Transverse colon (tissue), 3 donors: ENCODE measurements at regions not wholly inside any gene's neighbourhood (a gene's known extent, or its start where the extent isn't known, plus 50 kb on each side); places are given as distances from the start of the nearest gene placed in this dataset.

Experiments
- EP300 ChIP-seq: sonication (generic); formaldehyde crosslinking; IDR thresholded peaks from one replicate; pipeline ENCODE4 v1.6.1; 2017; ENCODE audit warnings: antibody characterized with exemption, low read depth
- POLR2A ChIP-seq: fragments of 450-650 bp; IDR thresholded peaks from one replicate; pipeline ENCODE4 v1.6.1; 2016; ENCODE audit warnings: antibody characterized with exemption, mild to moderate bottlenecking, moderate library complexity
- TF ChIP-seq, protein P1 (sequence below), 5 experiments: fragments of 200-600 bp in 3 of 5; fragments of 450-650 bp in 2 of 5; sonication (generic) in 3 of 5; IDR thresholded peaks; 1 replicate in 2 of 5; 2 replicates in 3 of 5; pipeline ENCODE4 v1.5.1; 2016 to 2017; ENCODE audit warnings: antibody characterized with exemption in 5 of 5, inconsistent platforms in 3 of 5, mild to moderate bottlenecking in 2 of 5, moderate library complexity in 1 of 5

DNA sequence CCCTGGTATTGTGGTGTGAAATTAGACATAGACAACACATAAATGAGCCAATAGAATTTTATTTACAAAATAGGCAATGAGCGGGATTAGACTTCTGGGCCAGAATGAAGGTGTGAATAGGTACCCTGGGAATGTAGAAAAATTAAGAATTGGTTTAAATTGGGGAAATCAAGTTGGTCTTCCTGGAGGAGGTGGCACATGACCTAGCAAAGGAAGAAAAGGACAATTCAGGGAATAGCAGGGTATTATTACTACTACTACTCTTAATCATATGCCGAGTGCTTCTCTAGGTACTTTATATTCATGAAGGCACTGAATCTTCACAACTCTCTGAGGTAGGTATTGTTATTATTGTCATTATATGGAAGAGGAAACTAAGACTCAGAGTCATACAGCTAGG is 202.1 kb downstream of the LHFPL1 start:
- TF ChIP-seq, protein P1, sequence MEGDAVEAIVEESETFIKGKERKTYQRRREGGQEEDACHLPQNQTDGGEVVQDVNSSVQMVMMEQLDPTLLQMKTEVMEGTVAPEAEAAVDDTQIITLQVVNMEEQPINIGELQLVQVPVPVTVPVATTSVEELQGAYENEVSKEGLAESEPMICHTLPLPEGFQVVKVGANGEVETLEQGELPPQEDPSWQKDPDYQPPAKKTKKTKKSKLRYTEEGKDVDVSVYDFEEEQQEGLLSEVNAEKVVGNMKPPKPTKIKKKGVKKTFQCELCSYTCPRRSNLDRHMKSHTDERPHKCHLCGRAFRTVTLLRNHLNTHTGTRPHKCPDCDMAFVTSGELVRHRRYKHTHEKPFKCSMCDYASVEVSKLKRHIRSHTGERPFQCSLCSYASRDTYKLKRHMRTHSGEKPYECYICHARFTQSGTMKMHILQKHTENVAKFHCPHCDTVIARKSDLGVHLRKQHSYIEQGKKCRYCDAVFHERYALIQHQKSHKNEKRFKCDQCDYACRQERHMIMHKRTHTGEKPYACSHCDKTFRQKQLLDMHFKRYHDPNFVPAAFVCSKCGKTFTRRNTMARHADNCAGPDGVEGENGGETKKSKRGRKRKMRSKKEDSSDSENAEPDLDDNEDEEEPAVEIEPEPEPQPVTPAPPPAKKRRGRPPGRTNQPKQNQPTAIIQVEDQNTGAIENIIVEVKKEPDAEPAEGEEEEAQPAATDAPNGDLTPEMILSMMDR (IDR thresholded peaks at IDR 0.05) = no peak
- TF ChIP-seq POLR2A = no peak
- TF ChIP-seq EP300 = no peak
